ENCODE measurements at regions not wholly inside any gene's neighbourhood (a gene's known extent, or its start where the extent isn't known, plus 50 kb on each side); places are given as distances from the start of the nearest gene placed in this dataset.

- Histone ChIP-seq H2AFZ (replicated peaks) (no peak overlapping the region), H3K79me2 (ENCODE audit: low read depth) (no peaks in the 10 kb centered on the region), H3K4me1 (peaks cover 23% of the 10 kb centered on the region), H3K27me3 (no peaks in the 10 kb centered on the region), H3K9me3 (ENCODE audit: low read depth) (no peaks in the 10 kb centered on the region), H3K9ac (no peak overlapping the region), H4K20me1 (ENCODE audit: low read depth) (no peaks in the 10 kb centered on the region), H3F3A (ENCODE audit: low read depth) (peaks cover 14% of the 10 kb centered on the region), H3K27ac (no peak overlapping the region), H3K4me2 (peak overlapping the region; percentile 64), H3K4me3 (peak overlapping the region; percentile 21), H3K36me3 (no peaks in the 10 kb centered on the region)
- peak overlapping the region; percentile 43 for H3K27ac Mint-ChIP-seq
- peak; percentile 64 for DNase-seq (ENCODE audit: low spot score)
- peaks cover 7% of the 10 kb centered on the region for H3K4me1 Mint-ChIP-seq
- no peak for TF ChIP-seq CTCF (IDR thresholded peaks at IDR 0.05)
- no peak for TF ChIP-seq EZH2phosphoT487 (IDR thresholded peaks at IDR 0.05)
- no peak for TF ChIP-seq EZH2 (IDR thresholded peaks at IDR 0.05)
- no peaks in the 10 kb centered on the region for H3K27me3 Mint-ChIP-seq (ENCODE audit: insufficient read depth, low read depth)
- no peak overlapping the region for H3K4me3 Mint-ChIP-seq
- H3K9me3 Mint-ChIP-seq = no peaks in the 10 kb centered on the region
- H3K36me3 Mint-ChIP-seq = no peaks in the 10 kb centered on the region
Measured at GRCh38 chr10:28147706-28148105, 148.8 kb upstream of the ODAD2 start.

GRCh38 chr10:28139138-28139537 is 140.3 kb upstream of the ODAD2 start:
- Histone ChIP-seq H3K9me3 (ENCODE audit: low read depth) (no peaks in the 10 kb centered on the region), H3K9ac (no peak overlapping the region), H3K27me3 (no peaks in the 10 kb centered on the region), H3K4me3 (no peak overlapping the region), H4K20me1 (ENCODE audit: low read depth) (no peaks in the 10 kb centered on the region), H3K79me2 (ENCODE audit: low read depth) (no peaks in the 10 kb centered on the region), H3K27ac (no peak overlapping the region), H2AFZ (replicated peaks) (no peak overlapping the region), H3K4me1 (no peaks in the 10 kb centered on the region), H3F3A (ENCODE audit: low read depth) (no peaks in the 10 kb centered on the region), H3K36me3 (peaks cover 3% of the 10 kb centered on the region), H3K4me2 (no peak overlapping the region)
- Mint-ChIP-seq H3K4me1 (no peaks in the 10 kb centered on the region), H3K27me3 (ENCODE audit: insufficient read depth, low read depth) (no peaks in the 10 kb centered on the region), H3K4me3 (no peak overlapping the region), H3K27ac (no peak overlapping the region), H3K36me3 (no peaks in the 10 kb centered on the region), H3K9me3 (peaks cover 11% of the 10 kb centered on the region)
- TF ChIP-seq EZH2 (IDR thresholded peaks at IDR 0.05) = no peak
- TF ChIP-seq EZH2phosphoT487 (IDR thresholded peaks at IDR 0.05) = no peak
- no peak for TF ChIP-seq CTCF (IDR thresholded peaks at IDR 0.05)
- no peak for DNase-seq (ENCODE audit: low spot score)

- no peaks in the 10 kb centered on the region for H3K4me1 ChIP-seq
Measured at GRCh38 chr10:28137907-28138880, 139.3 kb upstream of the ODAD2 start.

More at GRCh38 chr10:28137907-28138880, 139.3 kb upstream of the ODAD2 start:
- Histone ChIP-seq H3F3A (ENCODE audit: low read depth) (no peaks in the 10 kb centered on the region), H3K27me3 (no peaks in the 10 kb centered on the region), H3K9ac (no peak overlapping the region), H3K36me3 (peaks cover 3% of the 10 kb centered on the region), H2AFZ (replicated peaks) (no peak overlapping the region), H3K79me2 (ENCODE audit: low read depth) (no peaks in the 10 kb centered on the region), H3K4me3 (no peak overlapping the region), H3K27ac (no peak overlapping the region), H3K4me2 (no peak overlapping the region), H4K20me1 (ENCODE audit: low read depth) (no peaks in the 10 kb centered on the region), H3K9me3 (ENCODE audit: low read depth) (no peaks in the 10 kb centered on the region)
- no peak for TF ChIP-seq EZH2phosphoT487 (IDR thresholded peaks at IDR 0.05)
- TF ChIP-seq CTCF (IDR thresholded peaks at IDR 0.05) = no peak
- TF ChIP-seq EZH2 (IDR thresholded peaks at IDR 0.05) = no peak
- no peak for DNase-seq (ENCODE audit: low spot score)
- H3K27ac Mint-ChIP-seq = no peak overlapping the region
- peaks cover 11% of the 10 kb centered on the region for H3K9me3 Mint-ChIP-seq
- H3K4me3 Mint-ChIP-seq = no peak overlapping the region
- H3K27me3 Mint-ChIP-seq (ENCODE audit: insufficient read depth, low read depth) = no peaks in the 10 kb centered on the region
- H3K36me3 Mint-ChIP-seq = peaks cover 1% of the 10 kb centered on the region
- H3K4me1 Mint-ChIP-seq = no peaks in the 10 kb centered on the region
